Cardiac septum (tissue), 1 donor: ENCODE measurements at regions not wholly inside any gene's neighbourhood (a gene's known extent, or its start where the extent isn't known, plus 50 kb on each side); places are given as distances from the start of the nearest gene placed in this dataset.
"Not testable (repeated sequence)": the region's sequence is repeated elsewhere in the genome, so short reads cannot be mapped to it uniquely, and the experiment has no call there.

Source experiments
- DNase-seq: peaks from one replicate; pipeline ENCODE4 v3.0.0-alpha.2; 2020; ENCODE audit warnings: low spot score
- intact Hi-C: fragments of 100-400 bp; cut with DNase I; formaldehyde crosslinking; loops from one replicate; pipeline ENCODE4 v1.14.0; 2022
- donor health status: DM: no; HTN: no; CAD: no.

- intact Hi-C loops: no loop called here
- DNase-seq: no peak
These were observed 144.0 kb downstream of the THBS2 start for GRCh38 chr6:169109411-169110220.

DNA sequence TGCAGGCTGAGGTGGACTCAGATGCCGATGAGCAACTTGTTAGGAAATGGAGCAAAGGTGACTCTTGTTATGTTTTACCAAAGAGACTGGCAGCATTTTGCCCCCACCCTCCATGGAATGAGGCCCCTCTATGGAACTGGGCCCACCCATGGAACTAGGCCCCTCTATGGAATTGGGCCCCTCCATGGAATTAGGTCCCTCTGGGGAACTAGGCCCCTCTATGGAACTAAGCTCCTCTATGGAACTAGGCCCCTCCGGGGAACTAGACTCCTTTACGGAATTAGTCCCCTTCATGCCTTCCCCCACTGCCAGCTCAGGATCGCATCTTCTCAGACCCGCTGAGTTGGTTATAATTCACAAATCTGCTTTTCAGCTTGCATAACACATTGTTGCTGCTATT, 144.9 kb downstream of the THBS2 start:
- intact Hi-C loops: no loop called here
- no peak for DNase-seq

- intact Hi-C loops: no loop called here
These were observed 147.5 kb downstream of the THBS2 start for GRCh38 chr6:169106176-169106575.

GRCh38 chr6:169101981-169102380, 151.7 kb downstream of the THBS2 start:
- intact Hi-C loops: no loop called here
- DNase-seq: no peak

More at GRCh38 chr6:169106176-169106575, 147.5 kb downstream of the THBS2 start:
- DNase-seq: no peak

GRCh38 chr6:169101036-169101805, 152.4 kb downstream of the THBS2 start:
- no peak for DNase-seq
- intact Hi-C loops: no loop called here

GRCh38 chr6:169099411-169100202, 154.0 kb downstream of the THBS2 start:
- no peak for DNase-seq
- intact Hi-C loops: no loop called here

- DNase-seq, intact Hi-C loops: not testable (repeated sequence)
These were observed 155.0 kb downstream of the THBS2 start for GRCh38 chr6:169098651-169099050.

- intact Hi-C loops: no loop called here
- DNase-seq: no peak
These were observed 155.5 kb downstream of the THBS2 start for GRCh38 chr6:169098116-169098515.

DNA sequence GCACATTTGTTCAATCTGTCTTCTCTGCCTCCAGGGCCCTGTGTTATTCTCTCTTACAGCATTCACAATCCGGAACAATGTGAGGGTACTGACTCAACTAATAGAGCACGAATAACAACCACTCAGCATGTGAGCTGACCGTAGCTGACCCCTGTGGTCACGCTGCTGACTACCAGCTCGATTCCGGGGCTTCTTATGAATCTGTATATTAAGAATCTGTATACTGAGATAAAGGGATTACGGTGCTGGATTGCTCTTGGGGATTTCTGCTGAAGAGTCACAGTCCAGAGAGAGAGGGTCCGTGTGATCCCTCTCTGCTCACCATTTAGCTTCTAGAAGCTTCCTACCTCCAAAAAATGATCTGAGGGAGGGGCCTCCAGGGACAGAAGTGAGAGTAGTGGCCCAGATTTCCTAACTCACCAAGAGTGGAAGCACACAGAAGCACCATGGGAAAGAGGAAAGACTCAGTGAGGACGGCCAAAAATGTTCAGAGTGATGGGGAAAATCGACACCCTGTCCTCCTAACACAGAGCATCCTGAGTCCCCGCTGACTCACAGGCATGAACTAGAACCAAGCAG, 156.2 kb downstream of the THBS2 start:
- DNase-seq: no peak
- intact Hi-C loops: no loop called here

GRCh38 chr6:169096388-169096787, 157.3 kb downstream of the THBS2 start:
- DNase-seq: no peak
- intact Hi-C loops: no loop called here

DNA sequence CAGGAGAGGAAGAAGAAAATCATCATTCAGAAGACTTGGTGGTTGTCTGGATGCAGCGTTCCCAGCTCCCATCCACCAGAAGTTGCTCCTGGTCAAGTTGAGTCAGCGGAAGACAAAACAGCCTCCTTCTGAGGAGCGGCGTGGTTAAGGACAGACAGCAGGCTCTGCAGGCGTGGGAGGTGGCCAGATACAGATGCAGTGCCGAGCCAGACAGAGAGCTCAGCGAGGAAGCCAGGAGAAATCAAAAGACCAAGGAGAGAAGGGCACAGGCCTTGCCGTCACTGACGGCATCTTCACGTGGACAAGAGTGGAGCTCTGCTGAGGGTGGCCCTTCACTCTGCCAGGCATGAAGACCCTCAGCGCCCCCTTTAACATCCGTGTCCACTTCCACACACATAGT, 158.5 kb downstream of the THBS2 start:
- intact Hi-C loops: no loop called here
- DNase-seq: no peak

DNA sequence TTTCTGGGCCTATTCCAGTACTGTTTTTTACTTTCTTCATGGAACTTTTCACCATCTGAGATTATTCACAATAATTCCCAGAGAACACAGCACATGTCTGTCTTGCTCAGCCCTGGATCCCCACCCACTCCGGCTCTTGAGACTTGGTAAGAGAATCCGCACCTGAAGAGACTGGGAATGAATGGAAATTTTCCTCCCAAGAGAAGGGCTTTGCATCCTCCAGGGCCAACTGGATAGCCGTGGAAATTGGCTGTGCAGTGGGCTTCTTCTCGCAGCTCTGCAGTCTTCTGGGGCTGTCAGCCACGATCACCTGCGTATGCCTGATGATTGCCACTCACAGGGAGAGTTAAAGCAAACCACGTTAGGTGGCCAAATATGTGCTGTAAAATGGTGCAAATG, 159.1 kb downstream of the THBS2 start:
- intact Hi-C loops: no loop called here

DNA sequence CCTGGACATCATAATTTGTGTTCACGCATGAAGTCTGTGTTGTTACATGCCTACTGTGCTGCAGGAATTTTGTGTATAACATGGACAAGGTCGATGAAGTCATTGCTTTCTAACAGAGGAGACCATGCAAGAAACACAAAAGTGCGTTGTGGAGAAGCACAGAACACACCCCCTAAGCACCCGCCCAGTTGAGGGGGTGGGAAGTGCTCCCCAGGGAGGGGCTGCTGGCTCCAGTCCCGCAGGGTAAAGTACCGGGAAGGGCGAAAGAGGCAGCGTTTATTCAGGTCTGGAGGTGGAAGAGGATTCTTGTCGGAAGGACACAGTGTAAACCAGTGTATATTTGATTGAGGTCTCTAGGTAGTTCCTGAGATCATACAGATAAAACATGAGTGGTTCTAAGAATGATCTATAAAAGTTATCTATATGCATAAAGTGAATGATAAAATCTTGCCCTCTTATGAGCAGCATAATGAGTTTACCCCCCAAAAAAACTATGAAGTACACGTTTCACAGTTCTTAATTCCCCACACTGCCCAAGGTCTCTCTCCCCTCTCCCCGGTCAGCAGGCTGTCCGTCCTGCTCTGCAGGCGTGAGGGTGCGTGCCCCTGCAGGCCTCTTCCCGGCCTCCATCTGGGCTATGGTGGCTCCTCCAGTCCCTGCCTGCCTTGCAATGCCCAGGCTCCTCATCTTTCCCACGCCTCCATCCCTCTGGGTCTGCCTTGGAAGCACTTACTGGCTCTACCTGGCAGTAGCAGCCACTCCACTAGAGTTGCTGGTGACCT, 159.7 kb downstream of the THBS2 start:
- intact Hi-C loops: no loop called here
- no peak for DNase-seq

More for the DNA sequence above, 159.1 kb downstream of the THBS2 start:
- DNase-seq: no peak

- DNase-seq: peak; percentile 31
- intact Hi-C loops: no loop called here
These were observed 160.5 kb downstream of the THBS2 start for GRCh38 chr6:169093066-169093723.

DNA sequence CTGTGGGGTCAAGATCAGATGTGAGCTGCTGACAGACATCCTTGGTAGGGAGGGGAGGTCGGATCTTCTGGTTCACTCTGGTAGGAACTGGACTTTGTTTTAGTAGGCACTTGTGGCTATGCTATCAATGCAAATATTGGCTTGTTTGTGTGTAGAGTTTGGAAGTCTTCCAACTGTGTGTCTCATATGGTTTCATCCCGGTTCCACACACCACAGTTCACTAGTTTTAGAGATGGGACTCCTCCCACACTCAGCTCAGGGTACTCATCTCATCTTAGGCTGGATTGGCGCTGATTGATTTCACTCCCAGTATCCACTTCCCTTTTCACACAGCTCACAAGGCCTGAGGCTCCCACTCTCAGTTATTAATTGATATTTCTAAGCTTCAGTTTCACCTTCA, 161.3 kb downstream of the THBS2 start:
- DNase-seq: peak; percentile 20
- intact Hi-C loops: no loop called here

GRCh38 chr6:169090514-169091127, 163.0 kb downstream of the THBS2 start:
- DNase-seq: peak; percentile 4
- intact Hi-C loops: not testable (repeated sequence)

DNA sequence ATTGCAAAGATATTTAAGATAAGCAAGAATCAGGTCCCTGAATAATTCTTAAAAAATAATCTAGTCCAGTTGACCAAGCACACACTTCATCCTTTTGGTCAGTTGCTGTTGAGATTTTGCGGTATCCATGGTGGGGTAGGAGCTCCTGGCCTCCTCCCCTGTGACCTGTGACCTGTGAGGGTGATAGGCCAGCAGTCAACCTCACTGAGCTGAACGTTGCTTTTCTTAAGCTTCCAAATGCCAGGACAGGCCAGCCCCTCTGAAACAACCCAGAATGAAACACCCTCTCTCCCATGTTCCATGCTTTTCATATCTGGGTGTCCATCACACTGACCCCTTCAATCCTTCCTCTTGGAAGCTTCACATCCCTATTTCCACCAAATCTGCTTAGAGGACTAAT, 164.9 kb downstream of the THBS2 start:
- intact Hi-C loops: no loop called here
- DNase-seq: no peak

GRCh38 chr6:169087443-169088041, 166.1 kb downstream of the THBS2 start:
- intact Hi-C loops: no loop called here
- DNase-seq: no peak
